GM19240 (cell line): ENCODE measurements at regions not wholly inside any gene's neighbourhood (a gene's known extent, or its start where the extent isn't known, plus 50 kb on each side); places are given as distances from the start of the nearest gene placed in this dataset.
"Not testable (repeated sequence)": the region's sequence is repeated elsewhere in the genome, so short reads cannot be mapped to it uniquely, and the experiment has no call there.

Experiments
- DNase-seq: peaks from one replicate; pipeline ENCODE4 v3.0.0; 2011; ENCODE audit warnings: low spot score; ENCODE audit not compliant: insufficient read length

GRCh38 chr4:64829749-64830148, 420.5 kb upstream of the TECRL start:
- DNase-seq = no peak

GRCh38 chr4:64824591-64824990, 415.3 kb upstream of the TECRL start:
- DNase-seq = no peak

GRCh38 chr4:64822405-64822804, 413.2 kb upstream of the TECRL start:
- DNase-seq = no peak

GRCh38 chr4:64821219-64821976, 412.1 kb upstream of the TECRL start:
- DNase-seq = no peak

GRCh38 chr4:64814616-64815015, 405.4 kb upstream of the TECRL start:
- no peak for DNase-seq

- DNase-seq = no peak
Measured at GRCh38 chr4:64807821-64808220, 398.6 kb upstream of the TECRL start.

GRCh38 chr4:64799751-64800150, 390.5 kb upstream of the TECRL start:
- DNase-seq = no peak

- not testable (repeated sequence) for DNase-seq
Measured at GRCh38 chr4:64798828-64799227, 389.6 kb upstream of the TECRL start.

- no peak for DNase-seq
Measured at GRCh38 chr4:64796581-64796980, 387.3 kb upstream of the TECRL start.

GRCh38 chr4:64784125-64784524, 374.9 kb upstream of the TECRL start:
- DNase-seq = no peak

GRCh38 chr4:64781737-64782326, 372.6 kb upstream of the TECRL start:
- DNase-seq = no peak

- DNase-seq = no peak
Measured at GRCh38 chr4:64780664-64781063, 371.4 kb upstream of the TECRL start.

- DNase-seq = no peak
Measured at GRCh38 chr4:64777286-64777685, 368.0 kb upstream of the TECRL start.

- DNase-seq = no peak
Measured at GRCh38 chr4:64776820-64777219, 367.6 kb upstream of the TECRL start.

GRCh38 chr4:64774626-64775025, 365.4 kb upstream of the TECRL start:
- no peak for DNase-seq

- no peak for DNase-seq
Measured at GRCh38 chr4:64771149-64771548, 361.9 kb upstream of the TECRL start.

GRCh38 chr4:64767547-64767946, 358.3 kb upstream of the TECRL start:
- no peak for DNase-seq

GRCh38 chr4:64766565-64766964, 357.3 kb upstream of the TECRL start:
- no peak for DNase-seq

- DNase-seq = no peak
Measured at GRCh38 chr4:64756016-64756415, 346.8 kb upstream of the TECRL start.

GRCh38 chr4:64747919-64748715, 338.9 kb upstream of the TECRL start:
- DNase-seq = no peak

- no peak for DNase-seq
Measured at GRCh38 chr4:64738240-64738639, 329.0 kb upstream of the TECRL start.

GRCh38 chr4:64737854-64738138, 328.5 kb upstream of the TECRL start:
- not testable (repeated sequence) for DNase-seq
